ENCODE measurements at regions not wholly inside any gene's neighbourhood (a gene's known extent, or its start where the extent isn't known, plus 50 kb on each side); places are given as distances from the start of the nearest gene placed in this dataset.

DNA sequence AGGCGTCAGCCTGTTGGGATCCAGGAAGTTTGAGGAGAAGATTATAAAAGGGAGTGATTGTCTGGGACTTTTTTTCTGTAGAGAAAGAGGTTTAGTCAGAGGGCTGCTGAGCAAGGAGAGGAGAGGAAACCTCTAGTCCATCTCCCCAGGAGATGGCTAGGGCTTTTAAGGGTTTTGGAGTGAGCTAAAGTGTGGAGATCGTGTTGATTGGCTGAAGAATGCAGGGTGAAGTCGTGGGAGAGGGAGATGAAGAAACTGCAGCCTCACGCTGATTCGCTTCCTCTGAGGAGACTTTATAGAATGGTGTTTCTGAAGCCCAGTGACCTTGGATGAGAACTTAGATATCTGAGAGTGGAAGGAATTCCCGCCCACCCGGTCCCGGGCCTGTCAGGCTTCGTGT lies 193.7 kb upstream of the PWP1 start:
- TF ChIP-seq, protein P1, sequence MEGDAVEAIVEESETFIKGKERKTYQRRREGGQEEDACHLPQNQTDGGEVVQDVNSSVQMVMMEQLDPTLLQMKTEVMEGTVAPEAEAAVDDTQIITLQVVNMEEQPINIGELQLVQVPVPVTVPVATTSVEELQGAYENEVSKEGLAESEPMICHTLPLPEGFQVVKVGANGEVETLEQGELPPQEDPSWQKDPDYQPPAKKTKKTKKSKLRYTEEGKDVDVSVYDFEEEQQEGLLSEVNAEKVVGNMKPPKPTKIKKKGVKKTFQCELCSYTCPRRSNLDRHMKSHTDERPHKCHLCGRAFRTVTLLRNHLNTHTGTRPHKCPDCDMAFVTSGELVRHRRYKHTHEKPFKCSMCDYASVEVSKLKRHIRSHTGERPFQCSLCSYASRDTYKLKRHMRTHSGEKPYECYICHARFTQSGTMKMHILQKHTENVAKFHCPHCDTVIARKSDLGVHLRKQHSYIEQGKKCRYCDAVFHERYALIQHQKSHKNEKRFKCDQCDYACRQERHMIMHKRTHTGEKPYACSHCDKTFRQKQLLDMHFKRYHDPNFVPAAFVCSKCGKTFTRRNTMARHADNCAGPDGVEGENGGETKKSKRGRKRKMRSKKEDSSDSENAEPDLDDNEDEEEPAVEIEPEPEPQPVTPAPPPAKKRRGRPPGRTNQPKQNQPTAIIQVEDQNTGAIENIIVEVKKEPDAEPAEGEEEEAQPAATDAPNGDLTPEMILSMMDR (IDR thresholded peaks at IDR 0.05; ENCODE audit: insufficient read depth, low read length, poor library complexity, severe bottlenecking) = no peak
- no peak for TF ChIP-seq EZH2phosphoT487 (conservative IDR thresholded peaks at IDR 0.05; ENCODE audit: low read length)

Data from SU-DHL-6 (cell line).